ENCODE measurements at regions not wholly inside any gene's neighbourhood (a gene's known extent, or its start where the extent isn't known, plus 50 kb on each side); places are given as distances from the start of the nearest gene placed in this dataset.
"Not testable (repeated sequence)": the region's sequence is repeated elsewhere in the genome, so short reads cannot be mapped to it uniquely, and the experiment has no call there.

GRCh38 chr2:134061066-134061465, 192.8 kb upstream of the MGAT5 start:
- not testable (repeated sequence) for DNase-seq (ENCODE audit: low spot score); H3K4me3 Mint-ChIP-seq; ATAC-seq; H3K4me1 Mint-ChIP-seq (ENCODE audit: low read depth in 2 of 2); H3K27ac Mint-ChIP-seq
- H3K9me3 Mint-ChIP-seq: peaks cover 16% of the 10 kb centered on the region
- H3K27me3 Mint-ChIP-seq: peaks cover 33 to 35% of the 10 kb centered on the region in 2 donors
- peaks cover 10% of the 10 kb centered on the region for H3K36me3 Mint-ChIP-seq

- H3K9me3 Mint-ChIP-seq: peaks cover 17% of the 10 kb centered on the region
- not testable (repeated sequence) for ATAC-seq; H3K4me3 Mint-ChIP-seq; DNase-seq (ENCODE audit: low spot score); H3K4me1 Mint-ChIP-seq (ENCODE audit: low read depth in 2 of 2); H3K27ac Mint-ChIP-seq
- peaks cover 24 to 29% of the 10 kb centered on the region in 2 donors for H3K27me3 Mint-ChIP-seq
- H3K36me3 Mint-ChIP-seq: peaks cover 10% of the 10 kb centered on the region
Measured at GRCh38 chr2:134062235-134062634, 191.6 kb upstream of the MGAT5 start.

GRCh38 chr2:134063916-134064315, 190.0 kb upstream of the MGAT5 start:
- peaks cover 10% of the 10 kb centered on the region for H3K36me3 Mint-ChIP-seq
- not testable (repeated sequence) for H3K4me3 Mint-ChIP-seq; H3K27ac Mint-ChIP-seq; DNase-seq (ENCODE audit: low spot score); ATAC-seq; H3K4me1 Mint-ChIP-seq (ENCODE audit: low read depth in 2 of 2)
- H3K9me3 Mint-ChIP-seq: peaks cover 17% of the 10 kb centered on the region
- H3K27me3 Mint-ChIP-seq: peaks cover 9 to 20% of the 10 kb centered on the region in 2 donors

- ATAC-seq: no peak
- H3K4me3 Mint-ChIP-seq: no peak overlapping the region
- H3K9me3 Mint-ChIP-seq: peaks cover 4% of the 10 kb centered on the region
- H3K27ac Mint-ChIP-seq: no peak overlapping the region
- no peaks in the 10 kb centered on the region for H3K4me1 Mint-ChIP-seq (ENCODE audit: low read depth in 2 of 2)
- H3K27me3 Mint-ChIP-seq: peaks cover 0 to 11% of the 10 kb centered on the region in 2 donors
- no peaks in the 10 kb centered on the region for H3K36me3 Mint-ChIP-seq
- no peak for DNase-seq (ENCODE audit: low spot score)
Measured at GRCh38 chr2:134070281-134070741, 183.6 kb upstream of the MGAT5 start.

- Mint-ChIP-seq H3K27ac (no peak overlapping the region), H3K27me3 (peaks cover 6 to 11% of the 10 kb centered on the region in 2 donors), H3K9me3 (no peaks in the 10 kb centered on the region), H3K36me3 (no peaks in the 10 kb centered on the region), H3K4me3 (no peak overlapping the region), H3K4me1 (ENCODE audit: low read depth in 2 of 2) (no peaks in the 10 kb centered on the region)
- no peak for ATAC-seq
- DNase-seq (ENCODE audit: low spot score): no peak
Measured at GRCh38 chr2:134072341-134072740, 181.5 kb upstream of the MGAT5 start.

- ATAC-seq (no peak), DNase-seq (ENCODE audit: low spot score) (no peak)
- Mint-ChIP-seq H3K36me3 (no peaks in the 10 kb centered on the region), H3K4me3 (no peak overlapping the region), H3K27me3 (peaks cover 9 to 14% of the 10 kb centered on the region in 2 donors), H3K27ac (no peak overlapping the region), H3K9me3 (no peaks in the 10 kb centered on the region), H3K4me1 (ENCODE audit: low read depth in 2 of 2) (no peaks in the 10 kb centered on the region)
Measured at GRCh38 chr2:134073023-134073422, 180.8 kb upstream of the MGAT5 start.

- ATAC-seq (no peak), DNase-seq (ENCODE audit: low spot score) (no peak)
- Mint-ChIP-seq H3K27me3 (peaks cover 13 to 17% of the 10 kb centered on the region in 2 donors), H3K27ac (no peak overlapping the region), H3K36me3 (no peaks in the 10 kb centered on the region), H3K9me3 (no peaks in the 10 kb centered on the region), H3K4me3 (no peak overlapping the region), H3K4me1 (ENCODE audit: low read depth in 2 of 2) (no peaks in the 10 kb centered on the region)
Measured at GRCh38 chr2:134074619-134075018, 179.3 kb upstream of the MGAT5 start.

GRCh38 chr2:134075204-134075603, 178.7 kb upstream of the MGAT5 start:
- no peak overlapping the region for H3K4me3 Mint-ChIP-seq
- H3K4me1 Mint-ChIP-seq (ENCODE audit: low read depth in 2 of 2): no peaks in the 10 kb centered on the region
- DNase-seq (ENCODE audit: low spot score) (no peak), ATAC-seq (no peak)
- H3K9me3 Mint-ChIP-seq: no peaks in the 10 kb centered on the region
- H3K27ac Mint-ChIP-seq: no peak overlapping the region
- no peaks in the 10 kb centered on the region for H3K36me3 Mint-ChIP-seq
- H3K27me3 Mint-ChIP-seq: peaks cover 18 to 21% of the 10 kb centered on the region in 2 donors

- ATAC-seq (no peak), DNase-seq (ENCODE audit: low spot score) (no peak)
- Mint-ChIP-seq H3K9me3 (no peaks in the 10 kb centered on the region), H3K27me3 (peaks cover 33 to 34% of the 10 kb centered on the region in 2 donors), H3K36me3 (no peaks in the 10 kb centered on the region), H3K4me3 (no peak overlapping the region), H3K4me1 (ENCODE audit: low read depth in 2 of 2) (no peaks in the 10 kb centered on the region), H3K27ac (no peak overlapping the region)
Measured at GRCh38 chr2:134078354-134078753, 175.5 kb upstream of the MGAT5 start.

GRCh38 chr2:134079373-134079772, 174.5 kb upstream of the MGAT5 start:
- ATAC-seq: no peak
- no peak overlapping the region for H3K27ac Mint-ChIP-seq
- no peak for DNase-seq (ENCODE audit: low spot score)
- H3K9me3 Mint-ChIP-seq: no peaks in the 10 kb centered on the region
- H3K4me3 Mint-ChIP-seq: no peak overlapping the region
- no peaks in the 10 kb centered on the region for H3K36me3 Mint-ChIP-seq
- H3K4me1 Mint-ChIP-seq (ENCODE audit: low read depth in 2 of 2): no peaks in the 10 kb centered on the region
- peaks cover 31 to 33% of the 10 kb centered on the region in 2 donors for H3K27me3 Mint-ChIP-seq

- no peaks in the 10 kb centered on the region for H3K36me3 Mint-ChIP-seq
- no peak overlapping the region for H3K4me3 Mint-ChIP-seq
- no peak overlapping the region for H3K27ac Mint-ChIP-seq
- H3K9me3 Mint-ChIP-seq: no peaks in the 10 kb centered on the region
- DNase-seq (ENCODE audit: low spot score) (no peak), ATAC-seq (no peak)
- no peaks in the 10 kb centered on the region for H3K4me1 Mint-ChIP-seq (ENCODE audit: low read depth in 2 of 2)
- H3K27me3 Mint-ChIP-seq: peaks cover 28 to 33% of the 10 kb centered on the region in 2 donors
Measured at GRCh38 chr2:134080386-134081089, 173.3 kb upstream of the MGAT5 start.

- Mint-ChIP-seq H3K36me3 (no peaks in the 10 kb centered on the region), H3K9me3 (no peaks in the 10 kb centered on the region), H3K27me3 (peaks cover 28 to 33% of the 10 kb centered on the region in 2 donors), H3K4me1 (ENCODE audit: low read depth in 2 of 2) (no peaks in the 10 kb centered on the region), H3K4me3 (no peak overlapping the region), H3K27ac (no peak overlapping the region)
- ATAC-seq (no peak), DNase-seq (ENCODE audit: low spot score) (no peak)
Measured at GRCh38 chr2:134081238-134081938, 172.5 kb upstream of the MGAT5 start.

GRCh38 chr2:134083548-134083947, 170.3 kb upstream of the MGAT5 start:
- H3K4me1 Mint-ChIP-seq (ENCODE audit: low read depth in 2 of 2): no peaks in the 10 kb centered on the region
- H3K9me3 Mint-ChIP-seq: no peaks in the 10 kb centered on the region
- ATAC-seq: no peak
- DNase-seq (ENCODE audit: low spot score): no peak
- peaks cover 19 to 23% of the 10 kb centered on the region in 2 donors for H3K27me3 Mint-ChIP-seq
- no peaks in the 10 kb centered on the region for H3K36me3 Mint-ChIP-seq
- H3K27ac Mint-ChIP-seq: no peak overlapping the region
- no peak overlapping the region for H3K4me3 Mint-ChIP-seq

GRCh38 chr2:134086594-134087219, 167.2 kb upstream of the MGAT5 start:
- Mint-ChIP-seq H3K4me1 (ENCODE audit: low read depth in 2 of 2) (no peaks in the 10 kb centered on the region), H3K27ac (no peak overlapping the region)
- ATAC-seq: no peak

More at GRCh38 chr2:134086594-134087219, 167.2 kb upstream of the MGAT5 start:
- Mint-ChIP-seq H3K9me3 (no peaks in the 10 kb centered on the region), H3K4me3 (no peak overlapping the region), H3K36me3 (no peaks in the 10 kb centered on the region), H3K27me3 (peaks cover 14 to 22% of the 10 kb centered on the region in 2 donors)
- DNase-seq (ENCODE audit: low spot score): no peak
